HG02610 (cell line): ENCODE measurements at regions not wholly inside any gene's neighbourhood (a gene's known extent, or its start where the extent isn't known, plus 50 kb on each side); places are given as distances from the start of the nearest gene placed in this dataset.
"Not testable (repeated sequence)": the region's sequence is repeated elsewhere in the genome, so short reads cannot be mapped to it uniquely, and the experiment has no call there.

Source experiments
- ATAC-seq: cut with Tn5 transposase; IDR thresholded peaks from one replicate; pipeline ENCODE4 v1.9.1; 2021; ENCODE audit warnings: mild to moderate bottlenecking, moderate library complexity; ENCODE audit not compliant: unreplicated experiment

- ATAC-seq: no peak
These were observed 474.5 kb upstream of the DDX18 start for GRCh38 chr2:117339980-117340379.

- ATAC-seq: no peak
These were observed 472.8 kb upstream of the DDX18 start for GRCh38 chr2:117341690-117342089.

- ATAC-seq: no peak
These were observed 472.1 kb upstream of the DDX18 start for GRCh38 chr2:117342415-117342814.

- no peak for ATAC-seq
These were observed 464.8 kb upstream of the DDX18 start for GRCh38 chr2:117349687-117350086.

- ATAC-seq: no peak
These were observed 463.1 kb upstream of the DDX18 start for GRCh38 chr2:117351396-117351795.

- ATAC-seq: no peak
These were observed 455.1 kb upstream of the DDX18 start for GRCh38 chr2:117359266-117359914.

GRCh38 chr2:117360586-117360985 lies 453.9 kb upstream of the DDX18 start:
- ATAC-seq: no peak

- peak; percentile 86 for ATAC-seq
These were observed 435.8 kb upstream of the DDX18 start for GRCh38 chr2:117378653-117379052.

GRCh38 chr2:117379928-117380327 lies 434.6 kb upstream of the DDX18 start:
- no peak for ATAC-seq

- ATAC-seq: not testable (repeated sequence)
These were observed 430.5 kb upstream of the DDX18 start for GRCh38 chr2:117383997-117384396.

GRCh38 chr2:117396161-117396560 lies 418.3 kb upstream of the DDX18 start:
- ATAC-seq: no peak

GRCh38 chr2:117401582-117401981 lies 412.9 kb upstream of the DDX18 start:
- ATAC-seq: no peak

- ATAC-seq: no peak
These were observed 408.0 kb upstream of the DDX18 start for GRCh38 chr2:117406443-117406842.

- no peak for ATAC-seq
These were observed 406.7 kb upstream of the DDX18 start for GRCh38 chr2:117407746-117408145.

GRCh38 chr2:117409443-117409842 lies 405.0 kb upstream of the DDX18 start:
- ATAC-seq: no peak

GRCh38 chr2:117411983-117412382 lies 402.5 kb upstream of the DDX18 start:
- no peak for ATAC-seq

GRCh38 chr2:117432746-117433145 lies 381.7 kb upstream of the DDX18 start:
- no peak for ATAC-seq

- ATAC-seq: no peak
These were observed 377.8 kb upstream of the DDX18 start for GRCh38 chr2:117436697-117437096.

GRCh38 chr2:117470311-117471095 lies 344.0 kb upstream of the DDX18 start:
- ATAC-seq: peak; percentile 67

GRCh38 chr2:117481608-117482007 lies 332.9 kb upstream of the DDX18 start:
- ATAC-seq: no peak

GRCh38 chr2:117485588-117485987 lies 328.9 kb upstream of the DDX18 start:
- no peak for ATAC-seq

- no peak for ATAC-seq
These were observed 328.4 kb upstream of the DDX18 start for GRCh38 chr2:117486081-117486480.
